Activated T-helper 1 cell treated with anti-CD3 and anti-CD28 coated beads, Interleukin-12 subunit alpha, Interleukin-12 subunit beta, Interleukin-2, Interleukin-4 antibody, amounts not matched to agents 30 ng/mL and 10 ng/mL and 1 ng/mL, durations not matched to agents 14 hours and 24 hours and 36 hours (primary cell): ENCODE measurements at regions not wholly inside any gene's neighbourhood (a gene's known extent, or its start where the extent isn't known, plus 50 kb on each side); places are given as distances from the start of the nearest gene placed in this dataset.

Source experiments
- DNase-seq: peaks from one replicate; pipeline ENCODE4 v3.0.0; 2021; ENCODE audit warnings: low spot score
- H3K27ac Mint-ChIP-seq: one replicate; pipeline ENCODE4 v1.8.0; 2021; ENCODE audit warnings: mild to moderate bottlenecking, mixed read lengths
- H3K27me3 Mint-ChIP-seq: one replicate; pipeline ENCODE4 v1.8.0; 2022; ENCODE audit warnings: mild to moderate bottlenecking, moderate library complexity, mixed read lengths; ENCODE audit not compliant: insufficient read depth
- H3K36me3 Mint-ChIP-seq: one replicate; pipeline ENCODE4 v1.8.0; 2021; ENCODE audit warnings: low read depth, mixed read lengths
- H3K4me1 Mint-ChIP-seq: one replicate; pipeline ENCODE4 v1.8.0; 2021; ENCODE audit warnings: low read depth, mixed read lengths
- H3K4me3 Mint-ChIP-seq: one replicate; pipeline ENCODE4 v1.8.0; 2021; ENCODE audit warnings: mild to moderate bottlenecking, moderate library complexity, mixed read lengths
- H3K9me3 Mint-ChIP-seq: one replicate; pipeline ENCODE4 v1.8.0; 2021; ENCODE audit warnings: mixed read lengths
- intact Hi-C: fragments of 100-400 bp; cut with micrococcal nuclease; formaldehyde crosslinking; loops from one replicate; pipeline ENCODE4 v1.15.1; 2024

GRCh38 chr11:45091563-45092403 lies 54.7 kb upstream of the PRDM11 start:
- Mint-ChIP-seq H3K4me3 (no peak overlapping the region), H3K36me3 (no peaks in the 10 kb centered on the region), H3K27me3 (peaks cover 26% of the 10 kb centered on the region), H3K27ac (no peak overlapping the region), H3K9me3 (no peaks in the 10 kb centered on the region), H3K4me1 (peaks cover 13% of the 10 kb centered on the region)
- intact Hi-C loops = no loop called here
- DNase-seq = no peak

- H3K4me3 Mint-ChIP-seq = no peak overlapping the region
- no peak overlapping the region for H3K27ac Mint-ChIP-seq
- H3K9me3 Mint-ChIP-seq = no peaks in the 10 kb centered on the region
- no peaks in the 10 kb centered on the region for H3K36me3 Mint-ChIP-seq
- intact Hi-C loops = no loop called here
- H3K27me3 Mint-ChIP-seq = peaks cover 23% of the 10 kb centered on the region
- H3K4me1 Mint-ChIP-seq = peaks cover 13% of the 10 kb centered on the region
- no peak for DNase-seq
Observed at GRCh38 chr11:45092404-45092785, 54.0 kb upstream of the PRDM11 start.

- DNase-seq = no peak
- H3K4me3 Mint-ChIP-seq = no peak overlapping the region
Observed at GRCh38 chr11:45092901-45093760, 53.3 kb upstream of the PRDM11 start.

GRCh38 chr11:45093761-45094455 lies 52.5 kb upstream of the PRDM11 start:
- Mint-ChIP-seq H3K27me3 (peaks cover 26% of the 10 kb centered on the region), H3K9me3 (no peaks in the 10 kb centered on the region), H3K4me3 (no peak overlapping the region), H3K36me3 (no peaks in the 10 kb centered on the region), H3K27ac (no peak overlapping the region), H3K4me1 (peaks cover 13% of the 10 kb centered on the region)
- no peak for DNase-seq
- intact Hi-C loops = no loop called here

More at GRCh38 chr11:45092901-45093760, 53.3 kb upstream of the PRDM11 start:
- Mint-ChIP-seq H3K27me3 (peaks cover 20% of the 10 kb centered on the region), H3K4me1 (peaks cover 13% of the 10 kb centered on the region), H3K9me3 (no peaks in the 10 kb centered on the region), H3K27ac (no peak overlapping the region), H3K36me3 (no peaks in the 10 kb centered on the region)
- intact Hi-C loops = no loop called here

- Mint-ChIP-seq H3K9me3 (no peaks in the 10 kb centered on the region), H3K27ac (no peak overlapping the region), H3K4me3 (no peak overlapping the region), H3K36me3 (no peaks in the 10 kb centered on the region), H3K27me3 (peaks cover 32% of the 10 kb centered on the region), H3K4me1 (peaks cover 13% of the 10 kb centered on the region)
- no peak for DNase-seq
- intact Hi-C loops = no loop called here
Observed at GRCh38 chr11:45094958-45095690, 51.3 kb upstream of the PRDM11 start.

GRCh38 chr11:45095691-45096010 lies 50.8 kb upstream of the PRDM11 start:
- no peak overlapping the region for H3K4me3 Mint-ChIP-seq
- no peak overlapping the region for H3K27ac Mint-ChIP-seq
- no peaks in the 10 kb centered on the region for H3K9me3 Mint-ChIP-seq
- no peaks in the 10 kb centered on the region for H3K36me3 Mint-ChIP-seq
- intact Hi-C loops = no loop called here
- no peak for DNase-seq
- H3K27me3 Mint-ChIP-seq = peaks cover 34% of the 10 kb centered on the region
- H3K4me1 Mint-ChIP-seq = peaks cover 18% of the 10 kb centered on the region

- no peak for DNase-seq
- Mint-ChIP-seq H3K27me3 (peaks cover 37% of the 10 kb centered on the region), H3K4me1 (peaks cover 26% of the 10 kb centered on the region), H3K27ac (no peak overlapping the region), H3K9me3 (no peaks in the 10 kb centered on the region), H3K36me3 (no peaks in the 10 kb centered on the region), H3K4me3 (no peak overlapping the region)
- intact Hi-C loops = no loop called here
Observed at GRCh38 chr11:45096636-45097035, 49.8 kb upstream of the PRDM11 start.
